HepG2 (cell line): ENCODE measurements at regions not wholly inside any gene's neighbourhood (a gene's known extent, or its start where the extent isn't known, plus 50 kb on each side); places are given as distances from the start of the nearest gene placed in this dataset.

Source experiments
- ATAC-seq: fragments of 200-7000 bp; cut with Tn5 transposase; 3 replicates; pipeline ENCODE4 v1.9.1; 2020; ENCODE audit warnings: mild to moderate bottlenecking, moderate library complexity
- BruUV-seq: library from RNA; stranded (reverse); fragments of 400-500 nt; replicated peaks from 2 replicates; lab custom pipeline; 2021; lab: Mats Ljungman, UMichigan
- CTCF ChIA-PET: fragments of 300-600 bp; formaldehyde crosslinking; extraction: SDS; loops from one replicate; lab custom pipeline; 2021; ENCODE audit warnings: low total read pairs, inconsistent platforms, low intra/inter-chr PET ratio; lab: Yijun Ruan, JAX
- POLR2A ChIA-PET: fragments of 350-600 bp; sonication (Branson Sonifier 250); formaldehyde crosslinking; loops from one replicate; lab custom pipeline; 2020; ENCODE audit warnings: antibody characterized with exemption, inconsistent platforms; lab: Yijun Ruan, JAX
- DNase-seq: peaks from one replicate; pipeline ENCODE4 v3.0.0-alpha.2; 2015; ENCODE audit warnings: low spot score
- FAIRE-seq: peaks from 3 replicates; lab custom pipeline; 2011; peaks lifted over from hg19 to GRCh38; lab: Jason Lieb, UNC
- H2AFZ ChIP-seq: one replicate; pipeline ENCODE4 v1.6.1; 2011; ENCODE audit warnings: low read length, inconsistent platforms
- H3K27ac ChIP-seq: fragments of 300-600 bp; 3 replicates; pipeline ENCODE4 v1.8.0; 2011; ENCODE audit warnings: mixed run types, mild to moderate bottlenecking, mixed read lengths, low read length, inconsistent platforms; ENCODE audit not compliant: insufficient read depth; ENCODE audit errors: extremely low read length
- H3K27me3 ChIP-seq, 2 experiments: fragments of 200-600 bp in 1 of 2; 2 replicates in 1 of 2; 3 replicates in 1 of 2; pipeline versions ENCODE4 v1.6.0 to v1.8.0; 2011; ENCODE audit warnings: low read length in 2 of 2, mild to moderate bottlenecking in 2 of 2, moderate library complexity in 2 of 2, inconsistent platforms in 1 of 2; ENCODE audit not compliant: insufficient read depth in 2 of 2, control insufficient read depth in 1 of 2
- H3K36me3 ChIP-seq, 2 experiments: fragments of 200-600 bp in 1 of 2; replicated peaks in 1 of 2; 2 replicates in 1 of 2; 3 replicates in 1 of 2; pipeline versions ENCODE4 v1.5.1 to v1.8.0; 2011; ENCODE audit warnings: low read length in 2 of 2, inconsistent platforms in 1 of 2; ENCODE audit not compliant: insufficient read depth in 2 of 2, control insufficient read depth in 1 of 2
- H3K4me1 ChIP-seq: 2 replicates; pipeline ENCODE4 v1.5.1; 2012; ENCODE audit warnings: low read length, inconsistent platforms; ENCODE audit not compliant: insufficient read depth
- H3K4me2 ChIP-seq: 2 replicates; pipeline ENCODE4 v1.6.0; 2011; ENCODE audit warnings: low read depth, low read length, inconsistent platforms
- H3K4me3 ChIP-seq, 3 experiments: fragments of 200-600 bp in 1 of 3; sonication (generic), shearing (Covaris generic) in 1 of 3; replicated peaks in 1 of 3; 2 replicates each; pipeline ENCODE4 v1.5.1; 2011 to 2016; ENCODE audit warnings: low read length in 3 of 3, inconsistent platforms in 2 of 3, low read depth in 2 of 3, mild to moderate bottlenecking in 2 of 3, control low read depth in 1 of 3, mixed read lengths in 1 of 3; ENCODE audit not compliant: insufficient read depth in 1 of 3
- H3K79me2 ChIP-seq: one replicate; pipeline ENCODE4 v1.6.1; 2011; ENCODE audit warnings: low read length, inconsistent platforms; ENCODE audit not compliant: insufficient read depth
- H3K9ac ChIP-seq: 2 replicates; pipeline ENCODE4 v1.6.0; 2011; ENCODE audit warnings: mild to moderate bottlenecking, low read depth, low read length, inconsistent platforms; ENCODE audit not compliant: insufficient read depth
- H3K9me3 ChIP-seq: 2 replicates; pipeline ENCODE4 v1.5.1; 2012; ENCODE audit warnings: mild to moderate bottlenecking, low read length
- H4K20me1 ChIP-seq: 2 replicates; pipeline ENCODE4 v1.6.0; 2011; ENCODE audit warnings: inconsistent platforms, mild to moderate bottlenecking, low read length, moderate library complexity; ENCODE audit not compliant: insufficient read depth
- KLF13 ChIP-seq: sonication (generic); formaldehyde crosslinking; IDR thresholded peaks from 2 replicates; pipeline ENCODE4 v1.4.0; 2020; ENCODE audit warnings: mild to moderate bottlenecking, missing genetic modification reagents
- SNAPC4 ChIP-seq: sonication (generic); formaldehyde crosslinking; IDR thresholded peaks from 2 replicates; pipeline ENCODE4 v1.4.0; 2020; ENCODE audit warnings: mild to moderate bottlenecking, missing genetic modification reagents
- ZBTB25 ChIP-seq: IDR thresholded peaks from 2 replicates; pipeline ENCODE4 v1.6.1; 2018; ENCODE audit warnings: missing genetic modification reagents
- ZBTB40 ChIP-seq, 2 experiments: fragments of 450-650 bp in 1 of 2; sonication (generic) in 1 of 2; formaldehyde crosslinking in 1 of 2; IDR thresholded peaks; 2 replicates each; pipeline versions ENCODE4 v1.6.1 to v1.8.0; 2016 to 2022; ENCODE audit warnings: antibody characterized with exemption in 1 of 2, mild to moderate bottlenecking in 1 of 2, missing genetic modification reagents in 1 of 2
- ZNF761 ChIP-seq: sonication (generic); formaldehyde crosslinking; conservative IDR thresholded peaks from 2 replicates; pipeline ENCODE4 v1.4.0; 2020; ENCODE audit warnings: mild to moderate bottlenecking, missing genetic modification reagents
- WGBS: methylation state at CpG from one replicate; pipeline ENCODE4 v1.1.6; 2017; ENCODE audit warnings: low lambda C conversion rate; 5-methylcytosine and 5-hydroxymethylcytosine counted together
- in situ Hi-C: cut with HindIII; loops from 2 replicates; pipeline ENCODE4 v1.10.0; 2017; ENCODE audit warnings: low pct_unique_long_range_greater_than_20kb; ENCODE audit not compliant: extremely low pct_ligation_motif_present
- intact Hi-C: fragments of 100-400 bp; cut with micrococcal nuclease; formaldehyde crosslinking; loops from one replicate; pipeline ENCODE4 v1.10.0; 2022; ENCODE audit not compliant: unreplicated experiment

GRCh38 chr5:54719384-54720283, 202.1 kb downstream of the SNX18 start (continued):
- no peak for TF ChIP-seq ZBTB40 (IDR thresholded peaks at IDR 0.05)
- no peak for TF ChIP-seq ZBTB40 (CRISPR knock-in tag; IDR thresholded peaks at IDR 0.05)
- TF ChIP-seq, all 625 proteins: peak for 0

- 19% methylated on average over 2 of the region's 3 CpGs for WGBS
- ChIA-PET CTCF (no interaction called here), POLR2A (no interaction called here)
- no peaks in the 10 kb centered on the region for H4K20me1 ChIP-seq
- intact Hi-C loops = no loop called here
- in situ Hi-C loops = no loop called here
- H3K9me3 ChIP-seq = no peaks in the 10 kb centered on the region
- no peak overlapping the region for H3K4me3 ChIP-seq
- H3K4me2 ChIP-seq = no peak overlapping the region
- FAIRE-seq = no peak
- H3K4me1 ChIP-seq = no peaks in the 10 kb centered on the region
- BruUV-seq = no TSS peak
- H3K79me2 ChIP-seq = no peaks in the 10 kb centered on the region
- H3K36me3 ChIP-seq = no peaks in the 10 kb centered on the region
- H2AFZ ChIP-seq = no peak overlapping the region
- no peaks in the 10 kb centered on the region for H3K27me3 ChIP-seq
- no peak for DNase-seq
- H3K9ac ChIP-seq = no peak overlapping the region
- ATAC-seq = no peak
- H3K27ac ChIP-seq = no peak overlapping the region
- TF ChIP-seq SNAPC4 (CRISPR knock-in tag) (no peak), ZBTB25 (no peak), KLF13 (CRISPR knock-in tag) (no peak), ZNF761 (CRISPR knock-in tag) (no peak)
Observed at GRCh38 chr5:54718656-54719055, 201.1 kb downstream of the SNX18 start.
